Stimulated activated CD8-positive, alpha-beta memory T cell treated with anti-CD3 and anti-CD28 coated beads, Interleukin-12 subunit alpha, Interleukin-12 subunit beta, amount 100 ng/mL, for 4 hours (primary cell): ENCODE measurements at regions not wholly inside any gene's neighbourhood (a gene's known extent, or its start where the extent isn't known, plus 50 kb on each side); places are given as distances from the start of the nearest gene placed in this dataset.

Experiments
- DNase-seq: peaks from one replicate; pipeline ENCODE4 v3.0.0-alpha.2; 2020; ENCODE audit warnings: low read depth

- no peak for DNase-seq
Measured at GRCh38 chr6:105907301-105907700, 178.8 kb upstream of the PRDM1 start.

GRCh38 chr6:105902401-105903031 is 183.6 kb upstream of the PRDM1 start:
- no peak for DNase-seq

DNA sequence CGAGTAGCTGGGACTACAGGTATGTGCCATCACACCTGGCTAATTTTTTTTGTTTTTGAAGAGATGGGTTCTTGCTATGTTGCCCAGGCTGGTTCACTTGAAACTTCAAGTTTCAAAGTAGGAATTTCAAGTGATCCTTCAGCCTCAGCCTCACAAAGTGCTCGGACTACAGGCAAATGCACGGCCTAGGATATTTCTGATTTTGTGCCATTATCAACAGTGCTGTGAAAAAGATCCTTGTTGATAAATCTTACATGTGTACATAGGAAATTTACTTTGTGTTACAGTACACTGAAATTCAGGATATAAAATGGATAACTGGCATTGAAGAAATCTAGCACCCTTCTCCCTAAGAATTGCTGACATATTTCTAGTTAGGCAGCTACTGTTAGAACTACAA is 184.6 kb upstream of the PRDM1 start:
- no peak for DNase-seq

GRCh38 chr6:105900125-105900937 is 185.8 kb upstream of the PRDM1 start:
- no peak for DNase-seq

DNA sequence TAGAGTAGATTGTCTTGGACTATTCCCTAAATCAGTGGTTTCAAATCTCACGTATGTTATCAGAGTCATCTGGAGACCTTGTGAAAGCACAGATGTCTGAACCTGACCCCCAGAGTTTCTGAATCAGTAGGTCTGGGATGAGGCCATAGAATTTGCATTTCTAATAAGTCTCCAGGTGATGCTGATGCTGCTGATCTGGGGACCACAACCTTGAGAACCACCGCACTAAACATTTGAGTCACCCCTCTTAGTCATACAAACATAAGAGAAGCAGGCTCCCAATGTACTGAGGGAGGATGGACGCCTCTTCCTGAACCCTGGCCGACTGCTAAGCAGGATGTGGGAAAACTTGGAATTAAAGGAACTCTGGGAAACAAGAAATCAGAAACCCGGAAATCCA is 187.8 kb upstream of the PRDM1 start:
- no peak for DNase-seq

GRCh38 chr6:105897131-105897530 is 189.0 kb upstream of the PRDM1 start:
- no peak for DNase-seq

DNA sequence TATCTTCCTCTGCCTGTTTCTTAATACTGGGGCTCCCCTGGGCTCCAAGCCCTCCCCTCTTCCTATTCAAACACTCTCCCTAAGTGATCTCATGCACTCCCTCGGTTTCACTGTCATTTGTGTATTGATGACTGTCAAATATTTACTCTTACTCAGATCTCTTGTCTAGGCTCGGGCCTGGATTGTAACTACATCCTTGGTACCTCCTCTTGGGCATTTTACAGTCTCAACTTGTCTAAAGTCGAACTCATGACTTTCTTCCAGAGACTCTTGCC is 189.4 kb upstream of the PRDM1 start:
- DNase-seq: no peak

DNA sequence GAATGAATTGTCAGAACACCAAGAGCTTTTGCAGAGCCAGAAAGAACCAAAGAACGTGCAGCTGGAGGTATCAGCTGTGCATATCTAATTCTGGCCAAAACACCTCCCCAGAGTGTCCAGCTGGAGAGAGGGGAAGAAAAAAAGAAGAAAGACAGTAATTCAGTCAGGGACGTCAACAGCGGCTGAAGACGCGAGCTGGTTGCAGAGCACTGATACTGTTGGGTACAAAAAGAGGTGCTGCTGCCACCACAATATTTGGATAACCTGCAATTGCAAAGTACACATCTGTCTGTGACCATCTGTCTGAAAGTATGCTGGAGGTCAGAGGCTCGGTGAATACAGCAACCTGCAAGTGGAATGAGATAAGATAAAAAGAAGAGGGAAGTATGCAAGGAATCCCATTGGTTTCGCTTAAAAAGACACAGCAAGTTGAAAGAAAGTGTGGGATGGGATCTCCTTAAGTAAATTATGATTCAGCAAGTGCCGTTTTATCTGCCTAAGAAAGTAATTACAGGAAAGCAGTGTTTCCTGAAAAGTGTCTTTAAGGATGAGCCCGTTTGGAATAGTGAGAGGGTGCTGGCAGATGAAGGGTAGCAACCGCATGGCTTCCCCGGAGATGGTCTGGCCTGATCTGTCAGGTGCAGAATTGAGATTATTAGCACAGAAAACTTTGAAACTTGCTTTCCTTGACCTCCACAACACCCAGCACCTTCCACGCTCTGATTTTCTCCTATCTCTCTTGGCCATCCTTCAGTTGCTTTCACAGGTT is 189.9 kb upstream of the PRDM1 start:
- DNase-seq: no peak

DNA sequence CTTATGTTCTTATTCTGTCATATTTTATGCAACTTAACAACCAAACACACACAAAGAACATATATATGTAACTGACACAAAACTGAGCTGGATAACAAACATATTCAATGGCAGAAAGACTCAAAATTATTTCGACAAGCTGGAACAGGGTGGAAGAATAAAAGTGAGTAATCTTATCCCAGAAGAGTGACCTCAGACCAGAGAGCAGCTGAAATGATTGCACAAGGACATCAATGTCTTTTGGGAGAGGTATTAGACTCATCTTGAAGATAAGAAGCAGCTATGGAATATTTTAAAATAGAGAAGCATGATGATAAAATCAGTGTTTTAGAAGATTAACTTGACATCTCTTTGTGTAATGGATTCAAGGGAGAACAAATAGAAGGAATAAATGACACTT is 191.6 kb upstream of the PRDM1 start:
- DNase-seq: no peak

GRCh38 chr6:105893741-105894140 is 192.4 kb upstream of the PRDM1 start:
- no peak for DNase-seq

DNA sequence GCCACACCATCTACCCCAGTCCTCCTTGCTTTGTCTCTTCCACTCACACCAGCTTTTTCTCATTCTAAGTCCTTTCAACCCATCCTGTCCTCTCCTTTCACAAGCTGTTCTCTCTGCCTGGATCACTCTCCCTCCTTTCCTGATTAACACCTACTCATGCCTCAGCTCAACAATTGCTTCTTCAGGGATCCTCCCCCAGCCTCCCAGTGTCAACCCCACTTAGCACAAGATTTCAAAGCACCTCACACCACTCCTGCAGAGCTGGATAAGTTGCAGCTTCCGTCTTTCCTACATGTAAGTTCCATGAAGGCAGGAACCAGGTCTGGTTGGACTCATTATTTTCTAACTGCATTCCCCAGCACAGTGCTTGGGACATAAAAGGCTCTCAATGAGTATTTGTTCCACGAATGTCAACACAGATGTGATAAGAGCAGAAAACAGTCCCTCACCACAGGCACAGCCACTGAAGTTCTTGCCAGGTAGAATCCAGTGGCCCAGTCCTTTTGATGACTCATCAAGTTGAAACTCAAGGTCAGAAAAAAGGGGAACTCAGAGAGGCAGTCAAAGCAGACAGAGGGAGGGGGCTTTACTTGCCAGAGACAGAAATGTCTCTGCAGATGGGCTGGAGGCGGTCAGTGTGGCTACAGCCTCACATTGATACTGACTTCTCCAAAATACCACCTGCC is 193.4 kb upstream of the PRDM1 start:
- DNase-seq: no peak

DNA sequence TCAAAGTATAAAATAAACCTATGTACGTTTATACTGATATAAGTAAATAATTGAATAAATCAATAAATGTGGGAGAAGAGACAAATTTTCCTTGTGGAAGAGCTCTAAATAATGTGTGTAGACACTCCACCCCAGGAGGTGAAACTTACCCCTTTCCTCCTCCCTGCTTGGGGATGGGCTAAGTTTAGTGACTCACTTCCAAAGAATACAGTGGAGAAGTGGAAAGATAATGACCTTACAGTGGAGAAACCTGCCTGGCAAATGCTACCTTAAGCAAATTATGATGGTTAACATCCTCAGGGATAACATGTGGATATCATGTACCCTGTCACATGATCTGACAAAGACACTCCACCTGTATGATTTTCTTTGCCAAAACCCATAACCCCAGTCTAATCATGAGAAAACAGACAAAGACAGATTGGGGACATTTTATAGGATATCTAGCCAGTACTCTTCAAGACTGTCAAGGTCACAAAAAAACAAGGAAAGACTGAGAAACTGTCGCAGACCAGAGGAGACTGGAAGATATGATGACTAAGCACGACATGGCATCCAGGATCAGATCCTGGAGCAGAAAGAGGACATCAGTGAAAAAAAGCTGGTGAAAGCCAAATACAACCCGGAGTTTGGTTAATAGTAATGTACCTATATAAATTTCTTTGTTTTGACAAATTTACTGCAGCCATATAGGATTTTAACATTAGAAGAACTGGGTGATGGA is 195.5 kb upstream of the PRDM1 start:
- no peak for DNase-seq

GRCh38 chr6:105889902-105890301 is 196.2 kb upstream of the PRDM1 start:
- DNase-seq: no peak

DNA sequence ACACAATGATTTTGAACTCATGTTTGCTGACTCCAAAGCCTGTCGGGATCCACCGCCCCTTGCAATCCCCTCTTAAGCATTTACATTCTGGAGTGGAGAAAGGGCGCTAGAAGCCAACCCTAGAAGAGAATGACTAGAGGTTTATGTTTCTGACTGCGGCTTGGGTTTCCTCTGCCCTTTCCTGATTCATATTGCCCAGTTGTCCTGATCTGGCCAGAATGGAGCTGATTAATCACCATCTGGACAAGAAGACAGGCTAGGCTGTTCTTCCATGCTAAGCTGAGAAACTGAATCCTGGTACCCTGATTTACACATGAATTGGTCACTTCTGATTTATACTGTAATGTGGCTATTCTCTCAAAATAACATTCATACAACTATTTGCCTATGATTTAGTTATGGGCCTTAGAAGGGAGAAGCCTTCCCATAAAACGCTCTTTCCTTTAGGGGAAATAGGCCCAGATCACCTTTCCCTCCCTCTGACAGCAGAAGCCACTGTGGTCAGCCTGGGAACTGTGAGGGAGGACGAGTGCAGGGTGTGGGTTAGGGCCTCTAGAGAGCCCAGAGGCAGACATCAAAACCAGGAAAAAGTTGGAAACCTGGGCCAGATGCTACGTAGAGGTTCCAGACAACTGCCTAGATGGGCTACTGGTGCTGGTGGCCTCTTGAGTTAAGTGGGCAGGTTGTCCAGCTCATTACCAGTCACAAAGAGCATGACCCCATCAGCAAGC is 199.2 kb upstream of the PRDM1 start:
- DNase-seq: no peak

- no peak for DNase-seq
Measured at GRCh38 chr6:105886066-105886813, 199.9 kb upstream of the PRDM1 start.

- no peak for DNase-seq
Measured at GRCh38 chr6:105884426-105884825, 201.7 kb upstream of the PRDM1 start.

DNA sequence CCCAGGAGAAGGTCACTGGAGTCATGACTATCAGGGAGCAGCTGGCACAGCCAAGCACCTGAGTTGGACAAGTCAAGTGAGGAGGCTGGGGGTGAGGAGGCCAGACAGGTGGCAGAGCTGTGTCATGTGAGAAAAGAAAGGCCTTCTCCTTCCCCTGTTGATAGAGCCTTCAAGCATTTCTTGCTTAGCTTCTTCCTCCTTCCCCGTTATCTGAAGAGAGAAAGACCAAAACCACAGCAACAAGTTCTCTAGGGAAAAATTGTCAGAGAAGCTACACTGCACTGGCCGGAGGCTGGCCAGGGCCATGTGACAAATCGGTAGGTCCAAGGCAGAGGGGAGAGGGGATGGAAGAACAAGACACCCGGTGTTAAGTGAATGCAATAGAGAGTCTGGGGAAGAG is 202.1 kb upstream of the PRDM1 start:
- DNase-seq: no peak

DNA sequence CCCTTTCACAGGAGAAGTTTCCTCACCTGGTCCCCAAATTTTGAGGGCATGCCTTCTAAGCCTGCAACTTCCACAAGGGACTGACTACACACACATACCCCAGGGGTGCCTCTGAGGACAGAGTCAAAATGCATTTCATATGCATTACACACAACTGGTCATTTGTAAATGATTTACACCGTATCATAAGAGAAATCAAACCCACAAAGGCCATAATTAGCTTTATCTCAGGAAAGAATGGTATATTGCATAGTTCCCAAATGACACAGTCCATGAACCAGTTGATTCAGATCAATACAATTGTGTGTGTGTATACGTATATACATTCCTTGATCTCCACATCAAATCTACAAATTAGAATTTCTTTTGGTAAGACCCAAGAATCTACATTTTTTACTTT is 203.3 kb upstream of the PRDM1 start:
- DNase-seq: no peak

- DNase-seq: no peak
Measured at GRCh38 chr6:105882121-105882803, 203.9 kb upstream of the PRDM1 start.

GRCh38 chr6:105881608-105882007 is 204.5 kb upstream of the PRDM1 start:
- no peak for DNase-seq
